SHP77 (cell line): ENCODE measurements at regions not wholly inside any gene's neighbourhood (a gene's known extent, or its start where the extent isn't known, plus 50 kb on each side); places are given as distances from the start of the nearest gene placed in this dataset.
"Not testable (repeated sequence)": the region's sequence is repeated elsewhere in the genome, so short reads cannot be mapped to it uniquely, and the experiment has no call there.

Experiments
- DNase-seq, 2 experiments: peaks; one replicate each; lab custom pipeline; 2025; lab: John Stamatoyannopoulos, UW

GRCh38 chr11:96520939-96521338 is 131.1 kb downstream of the JRKL start:
- no peak for DNase-seq

GRCh38 chr11:96523656-96524055 is 133.8 kb downstream of the JRKL start:
- no peak for DNase-seq

- no peak for DNase-seq
These were observed 134.7 kb downstream of the JRKL start for GRCh38 chr11:96524475-96524874.

GRCh38 chr11:96530473-96530872 is 140.7 kb downstream of the JRKL start:
- no peak for DNase-seq

GRCh38 chr11:96538104-96538503 is 148.3 kb downstream of the JRKL start:
- DNase-seq = no peak

GRCh38 chr11:96538622-96539021 is 148.8 kb downstream of the JRKL start:
- no peak for DNase-seq

- DNase-seq = no peak
These were observed 151.1 kb downstream of the JRKL start for GRCh38 chr11:96540875-96541274.

- no peak for DNase-seq
These were observed 153.4 kb downstream of the JRKL start for GRCh38 chr11:96543177-96543576.

- DNase-seq = not testable (repeated sequence)
These were observed 155.4 kb downstream of the JRKL start for GRCh38 chr11:96545192-96545591.

GRCh38 chr11:96551136-96551535 is 161.3 kb downstream of the JRKL start:
- DNase-seq = no peak

- no peak for DNase-seq
These were observed 164.5 kb downstream of the JRKL start for GRCh38 chr11:96554236-96554820.

GRCh38 chr11:96555826-96556225 is 166.0 kb downstream of the JRKL start:
- not testable (repeated sequence) for DNase-seq

- DNase-seq = not testable (repeated sequence)
These were observed 170.9 kb downstream of the JRKL start for GRCh38 chr11:96560727-96561126.

- DNase-seq = peak in 1 of 2 experiments; percentile 6
These were observed 177.4 kb downstream of the JRKL start for GRCh38 chr11:96567176-96567575.

- DNase-seq = no peak
These were observed 177.9 kb downstream of the JRKL start for GRCh38 chr11:96567667-96568066.

GRCh38 chr11:96576383-96576782 is 186.6 kb downstream of the JRKL start:
- DNase-seq = no peak

GRCh38 chr11:96578379-96578778 is 188.6 kb downstream of the JRKL start:
- no peak for DNase-seq

GRCh38 chr11:96579656-96580055 is 189.8 kb downstream of the JRKL start:
- peak; percentile 18 to 25 for DNase-seq

GRCh38 chr11:96580476-96581040 is 190.7 kb downstream of the JRKL start:
- no peak for DNase-seq

- not testable (repeated sequence) for DNase-seq
These were observed 196.4 kb downstream of the JRKL start for GRCh38 chr11:96585944-96586880.

- DNase-seq = not testable (repeated sequence)
These were observed 199.0 kb downstream of the JRKL start for GRCh38 chr11:96588793-96589192.

- no peak for DNase-seq
These were observed 205.2 kb downstream of the JRKL start for GRCh38 chr11:96595011-96595410.
